ENCODE measurements at regions not wholly inside any gene's neighbourhood (a gene's known extent, or its start where the extent isn't known, plus 50 kb on each side); places are given as distances from the start of the nearest gene placed in this dataset.

- no peak for DNase-seq
Measured at GRCh38 chr2:19776941-19777514, 124.8 kb downstream of the TTC32 start.

GRCh38 chr2:19775838-19776237 lies 125.9 kb downstream of the TTC32 start:
- DNase-seq = no peak

DNA sequence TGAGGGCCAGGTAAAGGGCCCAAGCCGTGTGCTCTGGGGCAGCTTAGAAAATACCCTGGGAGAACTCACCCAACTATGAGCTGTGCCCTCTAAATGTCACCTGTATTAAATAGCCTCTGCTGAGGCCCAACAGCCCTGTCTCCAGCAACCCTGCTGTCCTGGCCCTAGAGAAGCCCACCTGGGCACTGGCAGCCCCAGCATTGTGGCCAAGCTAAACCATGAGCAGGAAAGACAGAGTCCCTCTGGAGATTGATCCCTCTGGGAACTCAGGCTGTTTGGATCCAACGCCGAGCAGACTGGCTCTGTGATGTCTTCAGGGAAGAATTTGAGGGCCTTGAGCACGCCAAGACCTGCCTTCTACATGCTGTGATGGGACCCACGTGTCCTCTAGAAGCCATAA lies 126.5 kb downstream of the TTC32 start:
- no peak for DNase-seq

DNA sequence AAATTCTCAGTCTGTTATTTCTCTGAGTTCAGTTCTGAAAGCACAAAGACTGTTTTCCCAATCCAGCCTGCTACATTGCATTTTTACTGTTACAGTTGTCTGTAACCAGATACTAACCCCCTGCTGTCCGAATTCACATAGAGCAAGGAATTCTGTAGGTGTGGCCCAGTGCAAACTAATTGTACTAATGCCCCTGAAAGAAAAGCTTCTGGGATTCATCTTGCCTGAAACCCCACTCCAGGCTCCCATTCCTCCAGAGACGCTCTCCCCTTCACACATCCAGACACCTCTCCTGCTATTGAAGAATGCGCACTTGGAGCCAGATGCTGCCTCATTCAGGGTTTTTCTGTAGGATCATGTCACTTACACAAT lies 127.0 kb downstream of the TTC32 start:
- DNase-seq = peak; percentile 3

GRCh38 chr2:19772981-19773380 lies 128.8 kb downstream of the TTC32 start:
- DNase-seq = no peak

GRCh38 chr2:19769513-19769912 lies 132.3 kb downstream of the TTC32 start:
- no peak for DNase-seq

- DNase-seq = no peak
Measured at GRCh38 chr2:19767899-19768298, 133.9 kb downstream of the TTC32 start.

DNA sequence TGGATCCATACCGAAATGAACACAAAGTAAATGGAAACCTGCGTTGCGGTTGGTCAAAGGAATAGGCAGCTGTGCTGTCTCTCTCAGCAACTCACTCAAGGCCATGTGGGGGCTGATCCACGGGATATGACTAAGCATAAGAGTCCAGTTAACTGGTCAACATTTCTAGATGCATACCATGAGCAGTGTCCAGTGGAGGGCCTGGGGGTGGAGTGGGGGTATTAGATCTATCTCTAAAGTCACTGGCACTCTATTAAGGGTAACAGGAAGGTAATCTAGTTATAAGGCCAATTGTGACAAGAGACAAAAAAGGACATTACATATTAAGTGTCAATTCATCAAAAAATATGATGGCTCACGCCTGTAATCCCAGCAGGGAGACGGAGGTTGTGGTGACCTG lies 136.8 kb downstream of the TTC32 start:
- DNase-seq = no peak

GRCh38 chr2:19763731-19764130 lies 138.1 kb downstream of the TTC32 start:
- no peak for DNase-seq

- DNase-seq = no peak
Measured at GRCh38 chr2:19762959-19763605, 138.7 kb downstream of the TTC32 start.

DNA sequence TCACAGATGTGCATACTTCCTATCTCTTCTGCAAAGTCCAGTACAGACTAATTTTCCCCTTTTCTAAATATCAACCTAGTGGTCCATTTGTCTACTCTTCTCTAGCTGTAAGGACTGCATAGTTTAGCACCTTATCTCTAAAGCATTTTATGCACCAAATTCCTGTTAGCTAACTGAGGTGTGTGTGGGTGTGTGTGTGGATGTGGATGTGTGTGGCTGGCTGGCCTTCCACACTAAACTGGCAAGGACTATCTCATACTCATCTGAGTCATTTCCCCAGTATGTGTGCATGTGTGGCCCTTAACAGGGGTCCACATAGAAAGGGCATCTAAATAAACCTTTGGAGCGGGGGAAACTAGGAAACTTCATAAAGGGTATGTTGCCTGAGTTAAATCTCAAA lies 139.6 kb downstream of the TTC32 start:
- no peak for DNase-seq

- DNase-seq = no peak
Measured at GRCh38 chr2:19759880-19760279, 141.9 kb downstream of the TTC32 start.

DNA sequence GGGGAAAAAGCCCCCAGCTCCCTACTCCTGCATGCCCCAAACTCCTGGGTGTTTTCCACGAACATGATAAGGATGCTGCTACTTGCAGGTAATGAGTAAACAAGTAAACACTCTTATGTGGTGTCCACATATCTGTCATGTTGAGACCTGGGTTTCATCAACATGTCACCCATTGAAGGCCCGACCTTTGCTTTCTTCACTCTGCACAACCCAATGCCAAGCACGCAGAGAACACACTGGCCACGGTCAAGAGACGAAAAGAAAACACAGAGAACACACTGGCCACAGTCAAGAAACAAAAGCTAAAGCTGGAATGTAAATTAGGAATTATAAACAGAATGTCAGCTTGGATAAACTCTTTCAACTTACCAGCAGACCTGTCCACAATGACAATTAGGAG lies 143.1 kb downstream of the TTC32 start:
- no peak for DNase-seq

DNA sequence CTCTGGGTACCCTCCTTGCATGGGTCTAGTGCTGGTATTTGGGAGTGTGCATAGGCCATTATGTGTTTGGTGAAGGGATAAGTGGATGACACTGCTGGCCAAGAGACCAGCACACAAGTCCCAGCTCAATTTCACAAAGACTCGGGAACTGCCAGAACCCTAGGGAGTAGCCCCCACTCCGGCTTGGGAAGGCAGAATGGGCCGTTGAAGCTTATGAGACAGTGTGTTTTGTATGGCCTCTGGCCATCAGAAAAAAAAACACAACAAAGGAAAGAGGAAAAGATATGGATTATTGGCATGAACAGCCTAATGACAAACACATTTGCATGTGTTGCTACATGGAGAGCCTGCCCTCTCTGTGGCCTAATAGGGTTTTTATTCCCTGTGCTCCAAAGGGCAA lies 144.2 kb downstream of the TTC32 start:
- DNase-seq = no peak

- no peak for DNase-seq
Measured at GRCh38 chr2:19754907-19755306, 146.9 kb downstream of the TTC32 start.

- no peak for DNase-seq
Measured at GRCh38 chr2:19753818-19754217, 148.0 kb downstream of the TTC32 start.

GRCh38 chr2:19753314-19753713 lies 148.5 kb downstream of the TTC32 start:
- DNase-seq = no peak

DNA sequence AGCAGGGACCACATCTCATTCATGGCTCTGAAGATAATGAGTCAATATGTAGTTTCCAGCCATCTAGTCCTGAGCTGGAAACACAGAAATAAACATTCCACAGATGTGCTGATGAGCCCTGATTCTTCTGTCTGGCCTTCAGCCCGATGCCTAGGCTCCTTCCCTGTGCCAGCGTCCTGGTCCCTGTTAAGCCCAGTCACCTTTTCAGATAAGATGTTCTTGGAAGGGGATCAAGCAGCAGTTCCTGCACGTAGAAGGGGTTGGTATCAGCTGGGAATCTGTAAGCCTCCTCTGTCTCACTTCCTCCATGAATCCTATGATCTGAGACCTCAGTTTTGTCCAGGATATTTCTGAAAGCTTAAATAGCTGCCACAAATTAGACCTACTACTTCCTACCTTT lies 149.3 kb downstream of the TTC32 start:
- no peak for DNase-seq

GRCh38 chr2:19751631-19752030 lies 150.2 kb downstream of the TTC32 start:
- no peak for DNase-seq

- no peak for DNase-seq
Measured at GRCh38 chr2:19750136-19750535, 151.6 kb downstream of the TTC32 start.

GRCh38 chr2:19749507-19749836 lies 152.3 kb downstream of the TTC32 start:
- DNase-seq = no peak

GRCh38 chr2:19748711-19749506 lies 152.9 kb downstream of the TTC32 start:
- no peak for DNase-seq

GRCh38 chr2:19748073-19748375 lies 153.8 kb downstream of the TTC32 start:
- no peak for DNase-seq

- no peak for DNase-seq
Measured at GRCh38 chr2:19747310-19748072, 154.3 kb downstream of the TTC32 start.

Measured in NCI-H2107 (cell line).